ENCODE measurements at regions not wholly inside any gene's neighbourhood (a gene's known extent, or its start where the extent isn't known, plus 50 kb on each side); places are given as distances from the start of the nearest gene placed in this dataset.

DNA sequence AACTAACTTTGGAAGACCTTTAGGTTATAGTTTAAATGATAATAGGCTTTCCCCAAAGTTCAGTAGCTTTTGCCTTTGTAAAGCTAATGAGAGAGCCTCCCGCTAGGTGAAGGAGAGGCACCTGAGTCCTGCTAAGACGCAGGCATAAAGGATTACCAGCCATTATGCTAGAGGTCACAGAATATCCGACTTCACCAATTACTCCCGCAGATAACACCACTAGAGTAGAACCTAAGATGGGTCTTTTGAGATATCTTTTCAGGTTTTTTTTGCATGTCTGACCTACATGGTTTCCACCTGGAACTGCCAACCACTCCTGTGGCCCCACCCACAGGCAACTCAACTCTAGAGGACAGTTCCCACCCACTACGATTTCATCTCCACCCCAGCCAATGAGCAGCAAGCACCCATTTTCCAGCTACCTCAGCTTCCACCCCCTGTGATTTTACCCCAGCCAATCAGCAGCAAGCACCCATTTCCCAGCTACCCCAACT is 314.3 kb downstream of the BRD1 start:
- TF ChIP-seq POLR2AphosphoS5 (IDR thresholded peaks at IDR 0.05; ENCODE audit: low read depth, low read length) (no peak), SPI1 (IDR thresholded peaks at IDR 0.05; ENCODE audit: low read depth, low read length) (no peak), PAX5 (IDR thresholded peaks at IDR 0.05; ENCODE audit: insufficient read depth, low read length, severe bottlenecking) (no peak), POLR2A (IDR thresholded peaks at IDR 0.05; ENCODE audit: low read depth, low read length) (no peak), TAF1 (IDR thresholded peaks at IDR 0.05; ENCODE audit: low read depth, low read length) (no peak)

Data from GM12891 (cell line).